ENCODE measurements at regions not wholly inside any gene's neighbourhood (a gene's known extent, or its start where the extent isn't known, plus 50 kb on each side); places are given as distances from the start of the nearest gene placed in this dataset.

- TF ChIP-seq CTCF (IDR thresholded peaks at IDR 0.05) (no peak), POLR2A (IDR thresholded peaks at IDR 0.05) (no peak)
Observed at GRCh38 chr2:145413261-145414030, 893.5 kb upstream of the ZEB2 start.
